Right lobe of liver (tissue), 6 donors: ENCODE measurements at regions not wholly inside any gene's neighbourhood (a gene's known extent, or its start where the extent isn't known, plus 50 kb on each side); places are given as distances from the start of the nearest gene placed in this dataset.
"Not testable (repeated sequence)": the region's sequence is repeated elsewhere in the genome, so short reads cannot be mapped to it uniquely, and the experiment has no call there.

Experiments used
- ATAC-seq, 4 donors: fragments of 200-7000 bp; cut with Tn5 transposase; one replicate each; pipeline ENCODE4 v1.9.1; 2020; ENCODE audit warnings: mild to moderate bottlenecking in 4 of 4, moderate library complexity in 4 of 4
- DNase-seq, 3 donors: peaks; one replicate each; pipeline ENCODE4 v3.0.0-alpha.2; 2020
- H3K27ac ChIP-seq, 3 donors: fragments of 200-600 bp; one replicate each; pipeline ENCODE4 v1.8.0; 2022
- H3K27me3 ChIP-seq, 2 donors: fragments of 200-600 bp; one replicate each; pipeline ENCODE4 v1.8.0; 2022
- H3K36me3 ChIP-seq, 4 donors: fragments of 200-600 bp; sonication (generic) in 1 of 4; one replicate each; pipeline versions ENCODE4 v1.5.1 to v1.8.0; 2017 to 2022; ENCODE audit warnings: control low read depth in 1 of 4
- H3K4me1 ChIP-seq, 4 donors: fragments of 200-600 bp; sonication (generic) in 1 of 4; one replicate each; pipeline versions ENCODE4 v1.5.1 to v1.8.0; 2017 to 2022; ENCODE audit warnings: control low read depth in 1 of 4
- H3K4me3 ChIP-seq, 3 donors: fragments of 200-600 bp; one replicate each; pipeline ENCODE4 v1.8.0; 2022
- H3K9me3 ChIP-seq, 4 donors: fragments of 200-600 bp; sonication (generic) in 1 of 4; one replicate each; pipeline versions ENCODE4 v1.5.1 to v1.8.0; 2017 to 2022; ENCODE audit warnings: control low read depth in 1 of 4
- POLR2A ChIP-seq: fragments of 450-650 bp; IDR thresholded peaks from one replicate; pipeline ENCODE4 v1.6.1; 2017; ENCODE audit warnings: antibody characterized with exemption, mild to moderate bottlenecking
- WGBS: methylation state at CpG from one replicate; pipeline ENCODE4 v1.1.6; 2018; ENCODE audit warnings: low coverage, low lambda C conversion rate; ENCODE audit not compliant: insufficient coverage; ENCODE audit errors: missing lambda C conversion rate; 5-methylcytosine and 5-hydroxymethylcytosine counted together
- intact Hi-C, 2 donors: fragments of 100-400 bp; cut with DNase I; formaldehyde crosslinking; loops; one replicate each; pipeline versions ENCODE4 v1.11.2 to v1.14.1; 2022
- TF ChIP-seq, protein P1 (sequence below), 4 donors: fragments of 200-600 bp in 3 of 4; fragments of 450-650 bp in 1 of 4; IDR thresholded peaks; one replicate each; pipeline versions ENCODE4 v1.5.1 to v1.8.0; 2016 to 2022; ENCODE audit warnings: antibody characterized with exemption in 4 of 4, mild to moderate bottlenecking in 2 of 4
- donor health status: DM: no; HTN: yes; CAD: no.
- donor health status: DM: no; HTN: no; CAD: no.
- donor health status: DM: no; HTN: no; CAD: no.
- donor health status: DM: no; HTN: yes; CAD: no.
- donor health status: DM: no; HTN: yes; CAD: no.

- DNase-seq (no peak), ATAC-seq (no peak)
- intact Hi-C loops, result no loop called here
- H3K4me3 ChIP-seq, result no peak overlapping the region
- H3K4me1 ChIP-seq, result no peaks in the 10 kb centered on the region
- no peak for TF ChIP-seq POLR2A
- TF ChIP-seq, protein P1, sequence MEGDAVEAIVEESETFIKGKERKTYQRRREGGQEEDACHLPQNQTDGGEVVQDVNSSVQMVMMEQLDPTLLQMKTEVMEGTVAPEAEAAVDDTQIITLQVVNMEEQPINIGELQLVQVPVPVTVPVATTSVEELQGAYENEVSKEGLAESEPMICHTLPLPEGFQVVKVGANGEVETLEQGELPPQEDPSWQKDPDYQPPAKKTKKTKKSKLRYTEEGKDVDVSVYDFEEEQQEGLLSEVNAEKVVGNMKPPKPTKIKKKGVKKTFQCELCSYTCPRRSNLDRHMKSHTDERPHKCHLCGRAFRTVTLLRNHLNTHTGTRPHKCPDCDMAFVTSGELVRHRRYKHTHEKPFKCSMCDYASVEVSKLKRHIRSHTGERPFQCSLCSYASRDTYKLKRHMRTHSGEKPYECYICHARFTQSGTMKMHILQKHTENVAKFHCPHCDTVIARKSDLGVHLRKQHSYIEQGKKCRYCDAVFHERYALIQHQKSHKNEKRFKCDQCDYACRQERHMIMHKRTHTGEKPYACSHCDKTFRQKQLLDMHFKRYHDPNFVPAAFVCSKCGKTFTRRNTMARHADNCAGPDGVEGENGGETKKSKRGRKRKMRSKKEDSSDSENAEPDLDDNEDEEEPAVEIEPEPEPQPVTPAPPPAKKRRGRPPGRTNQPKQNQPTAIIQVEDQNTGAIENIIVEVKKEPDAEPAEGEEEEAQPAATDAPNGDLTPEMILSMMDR (IDR thresholded peaks at IDR 0.05), result no peak
- no peaks in the 10 kb centered on the region for H3K9me3 ChIP-seq
- H3K36me3 ChIP-seq, result no peaks in the 10 kb centered on the region
- H3K27ac ChIP-seq, result no peak overlapping the region
- H3K27me3 ChIP-seq, result peaks cover 0 to 7% of the 10 kb centered on the region in 2 donors
Observed at GRCh38 chrX:94850811-94851210, 1176.8 kb downstream of the FAM133A start.

DNA sequence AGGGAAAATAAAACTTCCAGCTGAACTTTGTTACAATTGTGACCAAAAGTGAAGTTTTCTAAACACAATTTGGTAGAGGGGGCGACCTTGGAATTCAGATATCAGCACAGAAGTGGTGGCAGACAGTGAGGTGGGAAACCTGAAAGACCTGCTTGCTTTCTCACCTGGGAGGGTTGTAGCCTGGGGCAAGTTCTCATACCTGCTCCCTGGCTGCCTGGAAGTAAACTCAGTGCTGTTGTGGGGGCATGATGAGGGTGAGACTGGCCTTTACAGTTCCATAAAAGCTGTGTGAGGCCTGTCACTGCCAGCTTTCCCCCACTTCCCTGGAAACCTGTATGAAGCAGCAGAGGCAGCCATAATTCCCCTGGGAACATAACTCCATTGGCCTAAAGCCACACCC, 1180.2 kb downstream of the FAM133A start:
- intact Hi-C loops, result no loop called here
- no peak for ATAC-seq
- WGBS, result 13% methylated on average over 1 of the region's 1 CpG

DNA sequence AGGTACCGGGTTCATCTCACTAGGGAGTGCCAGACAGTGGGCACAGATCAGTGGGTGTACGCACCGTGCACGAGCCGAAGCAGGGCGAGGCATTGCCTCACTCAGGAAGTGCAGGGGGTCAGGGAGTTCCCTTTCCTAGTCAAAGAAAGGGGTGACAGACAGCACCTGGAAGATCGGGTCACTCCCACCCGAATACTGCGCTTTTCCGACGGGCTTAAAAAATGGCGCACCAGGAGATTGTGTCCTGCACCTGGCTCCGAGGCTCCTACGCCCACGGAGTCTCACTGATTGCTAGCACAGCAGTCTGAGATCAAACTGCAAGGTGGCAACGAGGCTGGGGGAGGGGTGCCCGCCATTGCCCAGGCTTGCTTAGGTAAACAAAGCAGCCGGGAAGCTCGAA, 1188.5 kb downstream of the FAM133A start:
- DNase-seq, H3K4me3 ChIP-seq, ATAC-seq, intact Hi-C loops, H3K27me3 ChIP-seq, H3K36me3 ChIP-seq, H3K9me3 ChIP-seq, H3K27ac ChIP-seq, H3K4me1 ChIP-seq: not testable (repeated sequence)
- WGBS, result 86% methylated on average over 1 of the region's 19 CpGs

More for the DNA sequence above, 1180.2 kb downstream of the FAM133A start:
- no peak for TF ChIP-seq POLR2A
- TF ChIP-seq, protein P1 (IDR thresholded peaks at IDR 0.05), result no peak
- Histone ChIP-seq H3K27me3 (peaks cover 0 to 7% of the 10 kb centered on the region in 2 donors), H3K27ac (no peak overlapping the region), H3K36me3 (no peaks in the 10 kb centered on the region), H3K4me1 (no peaks in the 10 kb centered on the region), H3K9me3 (no peaks in the 10 kb centered on the region), H3K4me3 (no peak overlapping the region)
- no peak for DNase-seq

DNA sequence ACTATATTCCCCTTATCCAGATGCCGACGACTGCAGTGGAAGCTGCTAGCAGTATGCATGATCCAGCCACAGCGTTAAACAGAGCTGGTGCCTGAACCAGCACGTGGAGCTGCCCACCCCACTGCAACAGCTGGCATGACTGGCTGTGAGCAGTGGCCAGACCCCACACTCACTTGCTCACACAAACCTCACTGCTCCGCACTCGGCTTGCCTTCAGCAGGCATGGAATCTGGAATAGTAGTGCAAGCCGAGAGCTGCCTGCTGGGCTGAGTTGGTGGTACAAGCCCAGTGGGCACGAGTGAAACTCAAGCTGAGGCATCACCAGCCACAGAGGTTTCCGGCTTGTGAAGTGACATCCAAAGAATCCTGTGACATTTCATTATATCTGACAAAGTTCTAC, 1197.6 kb downstream of the FAM133A start:
- ATAC-seq (no peak), DNase-seq (no peak)
- no peaks in the 10 kb centered on the region for H3K4me1 ChIP-seq
- no peaks in the 10 kb centered on the region for H3K9me3 ChIP-seq
- WGBS, result 42% methylated on average over 3 of the region's 9 CpGs
- TF ChIP-seq, protein P1 (IDR thresholded peaks at IDR 0.05), result no peak
- TF ChIP-seq POLR2A, result no peak
- H3K27ac ChIP-seq, result no peak overlapping the region
- no peaks in the 10 kb centered on the region for H3K36me3 ChIP-seq
- no peak overlapping the region for H3K4me3 ChIP-seq
- intact Hi-C loops, result no loop called here
- peaks cover 0 to 5% of the 10 kb centered on the region in 2 donors for H3K27me3 ChIP-seq

GRCh38 chrX:94901849-94902248, 1227.8 kb downstream of the FAM133A start:
- no CpG with 5 or more reads among the region's 4 CpGs for WGBS
- Histone ChIP-seq H3K27ac (no peak overlapping the region), H3K36me3 (no peaks in the 10 kb centered on the region), H3K9me3 (no peaks in the 10 kb centered on the region), H3K4me3 (no peak overlapping the region), H3K27me3 (no peaks in the 10 kb centered on the region), H3K4me1 (no peaks in the 10 kb centered on the region)
- ATAC-seq (no peak), DNase-seq (no peak)
- intact Hi-C loops, result no loop called here
- TF ChIP-seq, protein P1 (IDR thresholded peaks at IDR 0.05), result no peak
- TF ChIP-seq POLR2A, result no peak
